ENCODE measurements at regions not wholly inside any gene's neighbourhood (a gene's known extent, or its start where the extent isn't known, plus 50 kb on each side); places are given as distances from the start of the nearest gene placed in this dataset.
"Not testable (repeated sequence)": the region's sequence is repeated elsewhere in the genome, so short reads cannot be mapped to it uniquely, and the experiment has no call there.

GRCh38 chr12:87413784-87414183, 615.4 kb downstream of the C12orf50 start:
- no peaks in the 10 kb centered on the region for H3K36me3 ChIP-seq (replicated peaks in 1 of 2)
- intact Hi-C loops (cut with DNase I): no loop called here
- 40 to 52% (median 47%) methylated on average over 2 of the region's 2 CpGs for WGBS, 4 donors
- DNase-seq: no peak
- H3K9me3 ChIP-seq (replicated peaks in 1 of 3): no peaks in the 10 kb centered on the region
- H3K27me3 ChIP-seq: no peaks in the 10 kb centered on the region
- TF ChIP-seq POLR2A (IDR thresholded peaks at IDR 0.05) (no peak), CTCF (IDR thresholded peaks at IDR 0.05) (no peak)
- H3K4me1 ChIP-seq (replicated peaks in 1 of 2): no peaks in the 10 kb centered on the region
- H3K4me3 ChIP-seq: no peak overlapping the region
- no peak overlapping the region for H3K27ac ChIP-seq

- intact Hi-C loops (cut with DNase I): no loop called here
- no peak overlapping the region for H3K27ac ChIP-seq
- H3K27me3 ChIP-seq: no peaks in the 10 kb centered on the region
- H3K4me1 ChIP-seq (replicated peaks in 1 of 2): no peaks in the 10 kb centered on the region
- DNase-seq: no peak
- H3K36me3 ChIP-seq (replicated peaks in 1 of 2): no peaks in the 10 kb centered on the region
- no peak overlapping the region for H3K4me3 ChIP-seq
- no peak for TF ChIP-seq CTCF (IDR thresholded peaks at IDR 0.05)
- TF ChIP-seq POLR2A (IDR thresholded peaks at IDR 0.05): no peak
- 30 to 55% (median 48%) methylated on average over 1 of the region's 1 CpG for WGBS, 4 donors
- no peaks in the 10 kb centered on the region for H3K9me3 ChIP-seq (replicated peaks in 1 of 3)
Observed at GRCh38 chr12:87406926-87407325, 622.3 kb downstream of the C12orf50 start.

- Histone ChIP-seq H3K4me1 (replicated peaks in 1 of 2) (no peaks in the 10 kb centered on the region), H3K9me3 (replicated peaks in 1 of 3) (no peaks in the 10 kb centered on the region), H3K27me3 (no peaks in the 10 kb centered on the region), H3K27ac (no peak overlapping the region), H3K36me3 (replicated peaks in 1 of 2) (no peaks in the 10 kb centered on the region), H3K4me3 (no peak overlapping the region)
- DNase-seq: no peak
- intact Hi-C loops (cut with DNase I): no loop called here
- TF ChIP-seq POLR2A (IDR thresholded peaks at IDR 0.05) (no peak), CTCF (IDR thresholded peaks at IDR 0.05) (no peak)
Observed at GRCh38 chr12:87405918-87406317, 623.3 kb downstream of the C12orf50 start.

GRCh38 chr12:87394168-87394567, 635.0 kb downstream of the C12orf50 start:
- H3K9me3 ChIP-seq (replicated peaks in 1 of 3); H3K27me3 ChIP-seq; H3K27ac ChIP-seq; intact Hi-C loops (cut with DNase I); DNase-seq; H3K4me1 ChIP-seq (replicated peaks in 1 of 2); H3K36me3 ChIP-seq (replicated peaks in 1 of 2); H3K4me3 ChIP-seq: not testable (repeated sequence)
- 67 to 92% (median 81%) methylated on average over 1 to 4 of the region's 4 CpGs for WGBS, 4 donors

GRCh38 chr12:87388376-87388775, 640.8 kb downstream of the C12orf50 start:
- 61 to 68% (median 67%) methylated on average over 3 of the region's 3 CpGs for WGBS, 4 donors
- intact Hi-C loops (cut with DNase I): no loop called here
- TF ChIP-seq POLR2A (IDR thresholded peaks at IDR 0.05): no peak
- no peak for TF ChIP-seq CTCF (IDR thresholded peaks at IDR 0.05)
- H3K36me3 ChIP-seq (replicated peaks in 1 of 2): no peaks in the 10 kb centered on the region
- H3K4me1 ChIP-seq (replicated peaks in 1 of 2): no peaks in the 10 kb centered on the region
- no peaks in the 10 kb centered on the region for H3K27me3 ChIP-seq
- no peak for DNase-seq
- H3K9me3 ChIP-seq (replicated peaks in 1 of 3): peaks cover 0 to 6% (median 0%) of the 10 kb centered on the region in 3 donors
- no peak overlapping the region for H3K27ac ChIP-seq
- no peak overlapping the region for H3K4me3 ChIP-seq
